ENCODE measurements at regions not wholly inside any gene's neighbourhood (a gene's known extent, or its start where the extent isn't known, plus 50 kb on each side); places are given as distances from the start of the nearest gene placed in this dataset.
A peak's percentile ranks its signal among the peaks of the same experiment; 100 is the strongest.
"Not testable (repeated sequence)": the region's sequence is repeated elsewhere in the genome, so short reads cannot be mapped to it uniquely, and the experiment has no call there.

GRCh38 chrX:138889149-138889548 is 177.6 kb upstream of the FGF13 start:
- TF ChIP-seq CTCF (conservative IDR thresholded peaks at IDR 0.05): no peak
- TF ChIP-seq EZH2 (IDR thresholded peaks at IDR 0.05; ENCODE audit: low read depth): no peak
- Histone ChIP-seq H3K4me1 (replicated peaks; ENCODE audit: insufficient read depth) (peaks cover 22% of the 10 kb centered on the region), H3K27me3 (ENCODE audit: insufficient read depth, low read depth) (no peaks in the 10 kb centered on the region), H3K79me2 (ENCODE audit: low read depth) (no peaks in the 10 kb centered on the region), H3K9me3 (ENCODE audit: insufficient read depth, low read depth) (no peaks in the 10 kb centered on the region), H4K20me1 (ENCODE audit: insufficient read depth) (no peaks in the 10 kb centered on the region), H3K27ac (no peak overlapping the region), H3K36me3 (ENCODE audit: low read depth) (no peaks in the 10 kb centered on the region), H3K4me2 (no peak overlapping the region), H3K9me2 (ENCODE audit: insufficient read depth) (no peaks in the 10 kb centered on the region), H3K4me3 (no peak overlapping the region), H3F3A (ENCODE audit: insufficient read depth, low read depth) (peaks cover 9% of the 10 kb centered on the region; the same call in 1 of the 2 replicates), H2AFZ (no peak overlapping the region)
- intact Hi-C loops (cut with micrococcal nuclease; ENCODE audit: unreplicated experiment): no loop called here
- no TSS peak for BruUV-seq (replicated peaks)
- no peak for DNase-seq
- ChIA-PET CTCF (no interaction called here), POLR2A (ENCODE audit: unreplicated experiment) (no interaction called here)

GRCh38 chrX:138886769-138887168 is 175.3 kb upstream of the FGF13 start:
- Histone ChIP-seq H3K9me3 (ENCODE audit: insufficient read depth, low read depth) (no peaks in the 10 kb centered on the region), H4K20me1 (ENCODE audit: insufficient read depth) (no peaks in the 10 kb centered on the region), H3K36me3 (ENCODE audit: low read depth) (no peaks in the 10 kb centered on the region), H3F3A (ENCODE audit: insufficient read depth, low read depth) (peaks cover 9% of the 10 kb centered on the region; the same call in 1 of the 2 replicates), H3K4me3 (no peak overlapping the region), H3K27ac (peak overlapping the region; percentile 39), H3K4me1 (replicated peaks; ENCODE audit: insufficient read depth) (peaks cover 22% of the 10 kb centered on the region), H3K9me2 (ENCODE audit: insufficient read depth) (no peaks in the 10 kb centered on the region), H3K27me3 (ENCODE audit: insufficient read depth, low read depth) (no peaks in the 10 kb centered on the region), H2AFZ (no peak overlapping the region), H3K79me2 (ENCODE audit: low read depth) (no peaks in the 10 kb centered on the region), H3K4me2 (peak overlapping the region; percentile 57; the same call in 1 of the 2 replicates)
- BruUV-seq (replicated peaks): no TSS peak
- peak in 1 of 2 experiments; percentile 46 for DNase-seq
- intact Hi-C loops (cut with micrococcal nuclease; ENCODE audit: unreplicated experiment): no loop called here
- TF ChIP-seq EZH2 (IDR thresholded peaks at IDR 0.05; ENCODE audit: low read depth): no peak
- no peak for TF ChIP-seq CTCF (conservative IDR thresholded peaks at IDR 0.05)
- ChIA-PET CTCF (no interaction called here), POLR2A (ENCODE audit: unreplicated experiment) (no interaction called here)

- intact Hi-C loops (cut with micrococcal nuclease; ENCODE audit: unreplicated experiment): no loop called here
- Histone ChIP-seq H3K36me3 (ENCODE audit: low read depth) (no peaks in the 10 kb centered on the region), H3K9me2 (ENCODE audit: insufficient read depth) (no peaks in the 10 kb centered on the region), H3K27me3 (ENCODE audit: insufficient read depth, low read depth) (no peaks in the 10 kb centered on the region), H3K4me3 (peak overlapping the region; percentile 12; the same call in 1 of the 2 replicates), H3K4me2 (peak overlapping the region; percentile 57), H4K20me1 (ENCODE audit: insufficient read depth) (no peaks in the 10 kb centered on the region), H3K79me2 (ENCODE audit: low read depth) (no peaks in the 10 kb centered on the region), H2AFZ (no peak overlapping the region), H3K4me1 (replicated peaks; ENCODE audit: insufficient read depth) (peaks cover 22% of the 10 kb centered on the region), H3F3A (ENCODE audit: insufficient read depth, low read depth) (peaks cover 9% of the 10 kb centered on the region; the same call in 1 of the 2 replicates), H3K9me3 (ENCODE audit: insufficient read depth, low read depth) (no peaks in the 10 kb centered on the region), H3K27ac (peak overlapping the region; percentile 39)
- ChIA-PET CTCF (no interaction called here), POLR2A (ENCODE audit: unreplicated experiment) (interaction anchor here (0.6 kb wide), 1 partner anchor 11 kb away, joined by 3 read pairs; no protein-coding TSS in a partner anchor)
- no TSS peak for BruUV-seq (replicated peaks)
- TF ChIP-seq CTCF (conservative IDR thresholded peaks at IDR 0.05): no peak
- TF ChIP-seq EZH2 (IDR thresholded peaks at IDR 0.05; ENCODE audit: low read depth): no peak
- no peak for DNase-seq
These were observed 174.4 kb upstream of the FGF13 start for GRCh38 chrX:138885886-138886285.

GRCh38 chrX:138880293-138880692 is 168.8 kb upstream of the FGF13 start:
- H3K79me2 ChIP-seq (ENCODE audit: low read depth); H3K9me3 ChIP-seq (ENCODE audit: insufficient read depth, low read depth); H3K36me3 ChIP-seq (ENCODE audit: low read depth); H3K27me3 ChIP-seq (ENCODE audit: insufficient read depth, low read depth); DNase-seq; H4K20me1 ChIP-seq (ENCODE audit: insufficient read depth); H3F3A ChIP-seq (ENCODE audit: insufficient read depth, low read depth); intact Hi-C loops (cut with micrococcal nuclease; ENCODE audit: unreplicated experiment); H3K27ac ChIP-seq; H3K4me2 ChIP-seq; POLR2A ChIA-PET (ENCODE audit: unreplicated experiment); H3K4me3 ChIP-seq; BruUV-seq (replicated peaks); CTCF ChIA-PET; H2AFZ ChIP-seq; H3K9me2 ChIP-seq (ENCODE audit: insufficient read depth): not testable (repeated sequence)
- H3K4me1 ChIP-seq (replicated peaks; ENCODE audit: insufficient read depth): 0 out of 2 replicates have a peak, but pooled peaks cover 11% of the 10 kb centered on the region
